ENCODE measurements at regions not wholly inside any gene's neighbourhood (a gene's known extent, or its start where the extent isn't known, plus 50 kb on each side); places are given as distances from the start of the nearest gene placed in this dataset.

GRCh38 chr21:20779321-20779720, 218.9 kb upstream of the NCAM2 start:
- Histone ChIP-seq H3K9ac (replicated peaks; ENCODE audit: extremely low read depth, insufficient read depth, low read length) (no peak overlapping the region), H3K9me1 (replicated peaks; ENCODE audit: control insufficient read depth, extremely low read depth, insufficient read depth, low read length) (no peaks in the 10 kb centered on the region), H4K20me1 (replicated peaks; ENCODE audit: control insufficient read depth, extremely low read depth, insufficient read depth, low read length) (no peaks in the 10 kb centered on the region), H3K27ac (ENCODE audit: insufficient read depth, low read depth, low read length) (no peak overlapping the region), H3K36me3 (ENCODE audit: control insufficient read depth in 2 of 2, extremely low read depth in 1 of 2, insufficient read depth in 2 of 2, low read length in 2 of 2) (no peaks in the 10 kb centered on the region), H2AFZ (ENCODE audit: low read depth, low read length) (no peak overlapping the region), H3K9me3 (replicated peaks; ENCODE audit: control insufficient read depth, insufficient read depth, low read length) (no peaks in the 10 kb centered on the region), H3K79me2 (ENCODE audit: control insufficient read depth, insufficient read depth, low read length) (no peaks in the 10 kb centered on the region), H3K4me1 (ENCODE audit: control insufficient read depth, extremely low read depth, insufficient read depth, low read length) (no peaks in the 10 kb centered on the region), H3K4me2 (ENCODE audit: insufficient read depth, low read length) (no peak overlapping the region), H3K4me3 (replicated peaks in 1 of 3; ENCODE audit: insufficient read depth in 1 of 3, low read depth in 1 of 3, low read length in 3 of 3) (no peak overlapping the region), H3K27me3 (ENCODE audit: control insufficient read depth in 2 of 2, insufficient read depth in 2 of 2, low read length in 2 of 2) (no peaks in the 10 kb centered on the region)
- no TSS peak for BruUV-seq (replicated peaks)
- DNase-seq (ENCODE audit: low read depth, low spot score) (no peak), FAIRE-seq (no peak)
- no peak for TF ChIP-seq POLR2AphosphoS5 (IDR thresholded peaks at IDR 0.05; ENCODE audit: insufficient read depth, low read depth, low read length)
- no peak for TF ChIP-seq MAX (IDR thresholded peaks at IDR 0.05; ENCODE audit: insufficient read depth, insufficient read length)
- TF ChIP-seq CTCF (IDR thresholded peaks at IDR 0.05; ENCODE audit: extremely low read depth in 1 of 2, insufficient read depth in 1 of 2, low read depth in 1 of 2, low read length in 2 of 2), result no peak
- TF ChIP-seq MYC (IDR thresholded peaks at IDR 0.05; ENCODE audit: low read depth, low read length), result no peak
- no peak for TF ChIP-seq FOS (IDR thresholded peaks at IDR 0.05; ENCODE audit: borderline replicate concordance, insufficient read depth, low read length)
- TF ChIP-seq POLR2A (IDR thresholded peaks at IDR 0.05; ENCODE audit: low read depth, low read length), result no peak
- ChIA-PET CTCF (no interaction called here), POLR2A (no interaction called here)
- intact Hi-C loops (cut with micrococcal nuclease), result no loop called here
- dilution Hi-C loops (cut with MboI; ENCODE audit: extremely low pct_ligation_motif_present, low sequenced_read_pairs), result no loop called here

- Histone ChIP-seq H3K27ac (ENCODE audit: insufficient read depth, low read depth, low read length) (no peak overlapping the region), H3K4me2 (ENCODE audit: insufficient read depth, low read length) (no peak overlapping the region), H3K4me3 (replicated peaks in 1 of 3; ENCODE audit: insufficient read depth in 1 of 3, low read depth in 1 of 3, low read length in 3 of 3) (no peak overlapping the region), H3K9ac (replicated peaks; ENCODE audit: extremely low read depth, insufficient read depth, low read length) (no peak overlapping the region), H2AFZ (ENCODE audit: low read depth, low read length) (no peak overlapping the region), H3K9me1 (replicated peaks; ENCODE audit: control insufficient read depth, extremely low read depth, insufficient read depth, low read length) (no peaks in the 10 kb centered on the region), H3K36me3 (ENCODE audit: control insufficient read depth in 2 of 2, extremely low read depth in 1 of 2, insufficient read depth in 2 of 2, low read length in 2 of 2) (no peaks in the 10 kb centered on the region), H3K4me1 (ENCODE audit: control insufficient read depth, extremely low read depth, insufficient read depth, low read length) (no peaks in the 10 kb centered on the region), H3K27me3 (ENCODE audit: control insufficient read depth in 2 of 2, insufficient read depth in 2 of 2, low read length in 2 of 2) (no peaks in the 10 kb centered on the region), H4K20me1 (replicated peaks; ENCODE audit: control insufficient read depth, extremely low read depth, insufficient read depth, low read length) (no peaks in the 10 kb centered on the region), H3K79me2 (ENCODE audit: control insufficient read depth, insufficient read depth, low read length) (no peaks in the 10 kb centered on the region), H3K9me3 (replicated peaks; ENCODE audit: control insufficient read depth, insufficient read depth, low read length) (no peaks in the 10 kb centered on the region)
- DNase-seq (ENCODE audit: low read depth, low spot score) (no peak), FAIRE-seq (no peak)
- ChIA-PET CTCF (no interaction called here), POLR2A (no interaction called here)
- intact Hi-C loops (cut with micrococcal nuclease) (no loop called here), dilution Hi-C loops (cut with MboI; ENCODE audit: extremely low pct_ligation_motif_present, low sequenced_read_pairs) (no loop called here)
- BruUV-seq (replicated peaks), result no TSS peak
- TF ChIP-seq MYC (IDR thresholded peaks at IDR 0.05; ENCODE audit: low read depth, low read length), result no peak
- TF ChIP-seq POLR2AphosphoS5 (IDR thresholded peaks at IDR 0.05; ENCODE audit: insufficient read depth, low read depth, low read length), result no peak
- no peak for TF ChIP-seq MAX (IDR thresholded peaks at IDR 0.05; ENCODE audit: insufficient read depth, insufficient read length)
Observed at GRCh38 chr21:20783611-20784010, 214.6 kb upstream of the NCAM2 start.

All from endothelial cell of umbilical vein (primary cell).